Progenitor cell of endocrine pancreas (in vitro differentiated cells): ENCODE measurements at regions not wholly inside any gene's neighbourhood (a gene's known extent, or its start where the extent isn't known, plus 50 kb on each side); places are given as distances from the start of the nearest gene placed in this dataset.

Experiments
- DNase-seq: peaks from one replicate; pipeline ENCODE4 v3.0.0; 2021; ENCODE audit warnings: low spot score; ENCODE audit not compliant: unreplicated experiment
- H3K27ac Mint-ChIP-seq: 2 replicates; pipeline ENCODE4 v1.8.0; 2021; ENCODE audit warnings: mild to moderate bottlenecking, moderate library complexity, mixed read lengths
- H3K27me3 Mint-ChIP-seq: 2 replicates; pipeline ENCODE4 v1.8.0; 2021; ENCODE audit warnings: mixed read lengths
- H3K36me3 Mint-ChIP-seq: 2 replicates; pipeline ENCODE4 v1.8.0; 2022; ENCODE audit warnings: mixed read lengths; ENCODE audit not compliant: insufficient read depth
- H3K4me1 Mint-ChIP-seq: 2 replicates; pipeline ENCODE4 v1.8.0; 2021; ENCODE audit warnings: low read depth, mixed read lengths
- H3K4me3 Mint-ChIP-seq: 2 replicates; pipeline ENCODE4 v1.8.0; 2021; ENCODE audit warnings: low read depth, mild to moderate bottlenecking, moderate library complexity, mixed read lengths
- H3K9me3 Mint-ChIP-seq: 2 replicates; pipeline ENCODE4 v1.8.0; 2021; ENCODE audit warnings: low read depth, mixed read lengths
- TF ChIP-seq, protein P1 (sequence below): fragments of 200-600 bp; sonication (generic); IDR thresholded peaks from one replicate; pipeline ENCODE4 v1.5.0; 2021; ENCODE audit warnings: antibody characterized with exemption, mild to moderate bottlenecking; ENCODE audit not compliant: unreplicated experiment

DNA sequence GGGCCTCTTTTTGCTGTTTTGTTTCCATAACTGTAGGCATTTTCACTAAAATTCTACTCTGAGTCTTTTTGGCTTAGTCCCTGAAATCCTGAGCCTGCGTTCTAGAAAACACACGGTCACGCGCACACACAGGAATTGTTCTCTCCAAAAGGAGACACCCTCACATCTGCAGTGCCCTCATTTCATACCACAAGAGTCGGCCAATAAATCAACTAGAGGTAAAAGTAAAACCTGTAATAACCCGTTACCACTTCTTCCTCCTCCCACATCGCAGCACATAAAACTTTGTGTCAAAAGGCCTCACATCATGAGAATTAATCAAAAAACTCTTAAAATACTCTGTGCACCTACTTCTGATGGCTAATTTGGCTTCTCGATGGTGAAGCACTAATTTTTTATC lies 133.3 kb upstream of the MGMT start:
- H3K4me3 Mint-ChIP-seq = no peak overlapping the region
- H3K27me3 Mint-ChIP-seq = peaks cover 74% of the 10 kb centered on the region

DNA sequence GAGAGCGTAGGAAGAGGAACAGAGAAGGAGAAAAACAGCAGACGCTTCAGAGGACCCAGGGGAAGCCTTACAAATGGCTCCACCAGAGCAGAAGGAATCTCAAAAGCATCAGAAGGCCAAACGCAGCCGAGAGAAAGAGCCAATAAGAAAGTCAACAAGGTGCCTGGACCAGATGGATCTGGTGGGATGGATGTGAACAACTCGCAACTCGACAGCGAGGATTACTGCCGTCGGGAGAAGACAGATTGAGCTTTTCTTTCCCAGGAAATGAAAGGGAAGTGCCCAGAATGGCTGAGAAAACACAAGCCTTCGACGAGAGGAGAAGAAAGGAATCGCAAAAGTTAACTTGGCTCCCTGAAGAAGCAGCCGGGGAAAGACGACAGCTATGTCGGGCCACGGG lies 132.8 kb upstream of the MGMT start:
- Mint-ChIP-seq H3K36me3 (no peaks in the 10 kb centered on the region), H3K4me3 (no peak overlapping the region), H3K27ac (no peak overlapping the region), H3K9me3 (no peaks in the 10 kb centered on the region), H3K4me1 (peaks cover 3% of the 10 kb centered on the region), H3K27me3 (peaks cover 75% of the 10 kb centered on the region)
- TF ChIP-seq, protein P1, sequence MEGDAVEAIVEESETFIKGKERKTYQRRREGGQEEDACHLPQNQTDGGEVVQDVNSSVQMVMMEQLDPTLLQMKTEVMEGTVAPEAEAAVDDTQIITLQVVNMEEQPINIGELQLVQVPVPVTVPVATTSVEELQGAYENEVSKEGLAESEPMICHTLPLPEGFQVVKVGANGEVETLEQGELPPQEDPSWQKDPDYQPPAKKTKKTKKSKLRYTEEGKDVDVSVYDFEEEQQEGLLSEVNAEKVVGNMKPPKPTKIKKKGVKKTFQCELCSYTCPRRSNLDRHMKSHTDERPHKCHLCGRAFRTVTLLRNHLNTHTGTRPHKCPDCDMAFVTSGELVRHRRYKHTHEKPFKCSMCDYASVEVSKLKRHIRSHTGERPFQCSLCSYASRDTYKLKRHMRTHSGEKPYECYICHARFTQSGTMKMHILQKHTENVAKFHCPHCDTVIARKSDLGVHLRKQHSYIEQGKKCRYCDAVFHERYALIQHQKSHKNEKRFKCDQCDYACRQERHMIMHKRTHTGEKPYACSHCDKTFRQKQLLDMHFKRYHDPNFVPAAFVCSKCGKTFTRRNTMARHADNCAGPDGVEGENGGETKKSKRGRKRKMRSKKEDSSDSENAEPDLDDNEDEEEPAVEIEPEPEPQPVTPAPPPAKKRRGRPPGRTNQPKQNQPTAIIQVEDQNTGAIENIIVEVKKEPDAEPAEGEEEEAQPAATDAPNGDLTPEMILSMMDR = no peak
- no peak for DNase-seq

More for the DNA sequence above, 133.3 kb upstream of the MGMT start:
- Mint-ChIP-seq H3K4me1 (peaks cover 3% of the 10 kb centered on the region), H3K9me3 (no peaks in the 10 kb centered on the region), H3K36me3 (no peaks in the 10 kb centered on the region), H3K27ac (no peak overlapping the region)
- no peak for DNase-seq
- TF ChIP-seq, protein P1 = no peak

DNA sequence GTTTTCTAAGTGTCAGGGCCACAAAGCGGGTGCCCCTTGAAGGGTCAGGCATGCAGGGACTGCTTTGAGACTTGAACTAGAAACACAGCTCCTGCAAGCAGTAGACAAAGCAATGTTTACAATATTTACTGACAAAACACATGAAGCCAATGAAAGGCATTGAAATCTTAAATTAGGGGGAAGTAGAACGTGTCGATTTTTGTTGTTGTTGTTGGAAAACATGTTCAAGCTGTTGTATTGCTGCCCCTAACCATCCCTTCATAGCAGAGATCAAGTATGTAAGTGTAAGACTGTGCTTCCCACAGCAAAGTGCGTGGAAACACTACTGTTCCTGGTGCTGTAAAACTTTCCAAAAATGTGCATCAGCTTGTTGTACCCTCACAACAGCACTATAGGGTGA lies 131.6 kb upstream of the MGMT start:
- peaks cover 3% of the 10 kb centered on the region for H3K4me1 Mint-ChIP-seq
- H3K36me3 Mint-ChIP-seq = no peaks in the 10 kb centered on the region
- H3K27me3 Mint-ChIP-seq = peaks cover 71% of the 10 kb centered on the region
- no peak for DNase-seq
- no peak overlapping the region for H3K4me3 Mint-ChIP-seq
- H3K27ac Mint-ChIP-seq = no peak overlapping the region
- TF ChIP-seq, protein P1 = no peak
- H3K9me3 Mint-ChIP-seq = no peaks in the 10 kb centered on the region

DNA sequence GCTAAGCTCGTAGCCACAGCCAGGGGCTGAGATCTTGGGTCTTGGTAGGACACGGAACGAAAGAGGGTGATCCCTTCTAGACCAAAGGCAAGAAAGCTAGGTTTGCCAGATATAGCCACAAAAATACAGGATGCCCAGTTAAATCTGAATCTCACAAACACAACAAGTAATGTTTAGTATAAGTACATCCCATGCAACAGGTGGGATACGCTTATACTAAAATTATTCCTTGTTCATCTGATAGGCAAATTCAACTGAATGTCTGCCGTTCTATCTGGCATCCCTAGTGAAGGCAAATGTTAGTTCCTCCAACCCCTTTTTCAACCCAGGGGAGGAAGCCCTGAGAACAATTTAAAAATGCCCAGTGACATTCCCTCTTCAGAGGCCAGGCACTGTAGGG lies 131.1 kb upstream of the MGMT start:
- Mint-ChIP-seq H3K9me3 (no peaks in the 10 kb centered on the region), H3K4me3 (no peak overlapping the region), H3K4me1 (peaks cover 3% of the 10 kb centered on the region), H3K36me3 (no peaks in the 10 kb centered on the region), H3K27me3 (peaks cover 68% of the 10 kb centered on the region), H3K27ac (no peak overlapping the region)
- TF ChIP-seq, protein P1 = no peak
- no peak for DNase-seq

DNA sequence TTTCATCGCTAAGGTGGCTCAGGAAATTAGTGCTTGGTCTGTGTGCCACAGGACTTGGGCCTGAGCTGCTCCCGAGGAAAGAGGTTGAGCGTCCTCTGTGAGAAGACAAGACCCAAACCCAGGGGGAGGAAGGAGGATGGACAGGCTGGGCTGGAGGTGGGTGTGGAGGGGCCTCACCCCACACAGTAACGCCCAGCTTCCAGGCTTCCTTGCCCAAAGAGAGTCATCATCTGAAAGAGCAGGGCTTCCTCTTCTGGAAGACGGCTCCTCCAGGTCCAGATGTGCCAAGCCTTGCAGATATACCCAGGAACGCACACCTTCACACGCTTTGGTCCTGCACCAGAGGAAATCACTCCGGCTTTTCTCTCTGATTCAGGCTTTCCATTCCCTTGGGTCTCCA lies 127.8 kb upstream of the MGMT start:
- TF ChIP-seq, protein P1 = no peak
- no peaks in the 10 kb centered on the region for H3K36me3 Mint-ChIP-seq
- no peak overlapping the region for H3K27ac Mint-ChIP-seq
- no peak overlapping the region for H3K4me3 Mint-ChIP-seq
- DNase-seq = no peak
- no peaks in the 10 kb centered on the region for H3K4me1 Mint-ChIP-seq
- no peaks in the 10 kb centered on the region for H3K9me3 Mint-ChIP-seq
- H3K27me3 Mint-ChIP-seq = peaks cover 67% of the 10 kb centered on the region
